Gastrocnemius medialis (tissue), 4 donors: ENCODE measurements at regions not wholly inside any gene's neighbourhood (a gene's known extent, or its start where the extent isn't known, plus 50 kb on each side); places are given as distances from the start of the nearest gene placed in this dataset.

Experiments used
- POLR2A ChIP-seq, 2 donors: fragments of 450-650 bp; IDR thresholded peaks; one replicate each; pipeline ENCODE4 v1.6.1; 2017; ENCODE audit warnings: antibody characterized with exemption in 2 of 2, mild to moderate bottlenecking in 2 of 2, moderate library complexity in 2 of 2
- TF ChIP-seq, protein P1 (sequence below), 5 experiments: fragments of 450-650 bp in 3 of 5; fragments of 200-600 bp in 2 of 5; sonication (generic) in 2 of 5; IDR thresholded peaks in 4 of 5; conservative IDR thresholded peaks in 1 of 5; 1 replicate in 4 of 5; 2 replicates in 1 of 5; pipeline ENCODE4 v1.5.1; 2016 to 2019; ENCODE audit warnings: antibody characterized with exemption in 5 of 5, mild to moderate bottlenecking in 3 of 5, moderate library complexity in 3 of 5

DNA sequence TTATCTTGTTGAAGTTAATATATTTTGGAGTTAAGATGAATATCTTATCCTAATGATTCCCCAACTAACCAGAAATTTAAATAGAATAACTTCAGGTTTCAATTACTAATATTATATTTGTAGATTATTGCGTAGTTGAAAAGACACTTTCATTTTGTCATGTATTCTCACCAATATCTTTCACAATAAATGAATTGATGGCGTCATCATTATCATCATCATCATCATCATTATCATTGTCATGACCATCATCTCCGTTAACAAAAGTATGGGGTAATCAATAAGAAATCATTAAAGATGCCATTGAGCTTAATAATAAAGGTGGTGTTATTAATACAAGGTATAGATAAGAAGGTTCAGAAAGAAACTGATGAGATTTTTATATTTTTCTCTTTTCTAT lies 768.8 kb upstream of the SLC10A2 start:
- no peak for TF ChIP-seq POLR2A (IDR thresholded peaks at IDR 0.05)
- TF ChIP-seq, protein P1, sequence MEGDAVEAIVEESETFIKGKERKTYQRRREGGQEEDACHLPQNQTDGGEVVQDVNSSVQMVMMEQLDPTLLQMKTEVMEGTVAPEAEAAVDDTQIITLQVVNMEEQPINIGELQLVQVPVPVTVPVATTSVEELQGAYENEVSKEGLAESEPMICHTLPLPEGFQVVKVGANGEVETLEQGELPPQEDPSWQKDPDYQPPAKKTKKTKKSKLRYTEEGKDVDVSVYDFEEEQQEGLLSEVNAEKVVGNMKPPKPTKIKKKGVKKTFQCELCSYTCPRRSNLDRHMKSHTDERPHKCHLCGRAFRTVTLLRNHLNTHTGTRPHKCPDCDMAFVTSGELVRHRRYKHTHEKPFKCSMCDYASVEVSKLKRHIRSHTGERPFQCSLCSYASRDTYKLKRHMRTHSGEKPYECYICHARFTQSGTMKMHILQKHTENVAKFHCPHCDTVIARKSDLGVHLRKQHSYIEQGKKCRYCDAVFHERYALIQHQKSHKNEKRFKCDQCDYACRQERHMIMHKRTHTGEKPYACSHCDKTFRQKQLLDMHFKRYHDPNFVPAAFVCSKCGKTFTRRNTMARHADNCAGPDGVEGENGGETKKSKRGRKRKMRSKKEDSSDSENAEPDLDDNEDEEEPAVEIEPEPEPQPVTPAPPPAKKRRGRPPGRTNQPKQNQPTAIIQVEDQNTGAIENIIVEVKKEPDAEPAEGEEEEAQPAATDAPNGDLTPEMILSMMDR (IDR thresholded peaks at IDR 0.05 in 4 of 5, conservative IDR thresholded peaks at IDR 0.05 in 1 of 5), result no peak
